SK-N-SH treated with all-trans-retinoic acid at 6 μM for 48 hours (cell line): ENCODE measurements at regions not wholly inside any gene's neighbourhood (a gene's known extent, or its start where the extent isn't known, plus 50 kb on each side); places are given as distances from the start of the nearest gene placed in this dataset.

ENCODE experiments used
- ATAC-seq: fragments of 200-7000 bp; cut with Tn5 transposase; 3 replicates; pipeline ENCODE4 v1.9.1; 2020; ENCODE audit warnings: mild to moderate bottlenecking, moderate library complexity
- ARNTL ChIP-seq: fragments of 450-650 bp; formaldehyde crosslinking; IDR thresholded peaks from 2 replicates; pipeline ENCODE4 v1.5.0; 2020; ENCODE audit warnings: low read depth, mild to moderate bottlenecking, moderate library complexity, borderline replicate concordance
- BACH2 ChIP-seq: fragments of 250-450 bp; sonication (Bioruptor Pico); IDR thresholded peaks from 2 replicates; pipeline ENCODE4 v1.9.0; 2021; ENCODE audit warnings: mild to moderate bottlenecking, borderline replicate concordance
- CSDC2 ChIP-seq: fragments of 250-450 bp; sonication (Bioruptor Pico); IDR thresholded peaks from 2 replicates; pipeline ENCODE4 v1.5.0; 2020; ENCODE audit warnings: mild to moderate bottlenecking, moderate library complexity
- ESRRG ChIP-seq: fragments of 250-450 bp; sonication (Bioruptor Pico); IDR thresholded peaks from 2 replicates; pipeline ENCODE4 v1.6.1; 2021; ENCODE audit warnings: mild to moderate bottlenecking
- GLIS3 ChIP-seq: fragments of 250-450 bp; sonication (Bioruptor Pico); IDR thresholded peaks from 2 replicates; pipeline ENCODE4 v1.5.0; 2020; ENCODE audit warnings: mild to moderate bottlenecking, moderate library complexity
- ISL1 ChIP-seq: fragments of 250-450 bp; sonication (Bioruptor Pico); IDR thresholded peaks from 2 replicates; pipeline ENCODE4 v2.1.2; 2022; ENCODE audit warnings: mild to moderate bottlenecking, moderate library complexity
- OSR1 ChIP-seq: fragments of 250-450 bp; sonication (Bioruptor Pico); IDR thresholded peaks from 2 replicates; pipeline ENCODE4 v1.8.0; 2022; ENCODE audit warnings: moderate library complexity, mild to moderate bottlenecking, inconsistent platforms
- PPARA ChIP-seq: fragments of 250-450 bp; sonication (Bioruptor Pico); IDR thresholded peaks from 2 replicates; pipeline ENCODE4 v1.5.0; 2020; ENCODE audit warnings: mild to moderate bottlenecking, borderline replicate concordance
- RARB ChIP-seq: fragments of 250-450 bp; sonication (Bioruptor Pico); IDR thresholded peaks from 2 replicates; pipeline ENCODE4 v1.8.0; 2021; ENCODE audit warnings: mild to moderate bottlenecking, moderate library complexity
- SNAI2 ChIP-seq: fragments of 250-450 bp; sonication (Bioruptor Pico); IDR thresholded peaks from 2 replicates; pipeline ENCODE4 v1.5.0; 2020; ENCODE audit warnings: mild to moderate bottlenecking, moderate library complexity
- TOX ChIP-seq: fragments of 250-450 bp; sonication (Bioruptor Pico); IDR thresholded peaks from 2 replicates; pipeline ENCODE4 v1.8.0; 2021; ENCODE audit warnings: mild to moderate bottlenecking, moderate library complexity, borderline replicate concordance
- ZC3H10 ChIP-seq: fragments of 250-450 bp; sonication (Bioruptor Pico); IDR thresholded peaks from 2 replicates; pipeline ENCODE4 v1.5.1; 2021; ENCODE audit warnings: mild to moderate bottlenecking, moderate library complexity
- ZFP3 ChIP-seq: fragments of 250-450 bp; sonication (Bioruptor Pico); IDR thresholded peaks from 2 replicates; pipeline ENCODE4 v1.5.0; 2020; ENCODE audit warnings: mild to moderate bottlenecking, moderate library complexity
- ZFP30 ChIP-seq: fragments of 450-650 bp; formaldehyde crosslinking; IDR thresholded peaks from 2 replicates; pipeline ENCODE4 v1.5.0; 2022; ENCODE audit warnings: mild to moderate bottlenecking, moderate library complexity
- ZNF565 ChIP-seq: fragments of 450-650 bp; formaldehyde crosslinking; conservative IDR thresholded peaks from 2 replicates; pipeline ENCODE4 v1.5.0; 2020; ENCODE audit warnings: low read depth, mild to moderate bottlenecking, moderate library complexity
- ZNF70 ChIP-seq: fragments of 450-650 bp; formaldehyde crosslinking; IDR thresholded peaks from 2 replicates; pipeline ENCODE4 v1.5.0; 2020; ENCODE audit warnings: mild to moderate bottlenecking, moderate library complexity
- ZNF8 ChIP-seq: fragments of 450-650 bp; formaldehyde crosslinking; IDR thresholded peaks from 2 replicates; pipeline ENCODE4 v1.5.0; 2020; ENCODE audit warnings: mild to moderate bottlenecking, moderate library complexity
- TF ChIP-seq, protein P1 (sequence below): fragments of 250-450 bp; sonication (Bioruptor Pico); IDR thresholded peaks from 2 replicates; pipeline ENCODE4 v1.8.0; 2021; ENCODE audit warnings: low read depth, mild to moderate bottlenecking, moderate library complexity, borderline replicate concordance
- TF ChIP-seq, protein P2 (sequence below): fragments of 250-450 bp; sonication (Bioruptor Pico); IDR thresholded peaks from 2 replicates; pipeline ENCODE4 v1.5.1; 2020; ENCODE audit warnings: low read depth, mild to moderate bottlenecking, moderate library complexity
- TF ChIP-seq, protein P3 (sequence below): fragments of 250-450 bp; sonication (Bioruptor Pico); IDR thresholded peaks from 2 replicates; pipeline ENCODE4 v1.5.0; 2020; ENCODE audit warnings: mild to moderate bottlenecking, moderate library complexity
- TF ChIP-seq, protein P4 (sequence below): fragments of 250-450 bp; sonication (Bioruptor Pico); IDR thresholded peaks from 2 replicates; pipeline ENCODE4 v1.5.1; 2021; ENCODE audit warnings: mild to moderate bottlenecking, moderate library complexity
- TF ChIP-seq, protein P5 (sequence below): fragments of 250-450 bp; sonication (Bioruptor Pico); IDR thresholded peaks from 2 replicates; pipeline ENCODE4 v1.8.0; 2020; ENCODE audit warnings: mild to moderate bottlenecking, moderate library complexity, borderline replicate concordance

DNA sequence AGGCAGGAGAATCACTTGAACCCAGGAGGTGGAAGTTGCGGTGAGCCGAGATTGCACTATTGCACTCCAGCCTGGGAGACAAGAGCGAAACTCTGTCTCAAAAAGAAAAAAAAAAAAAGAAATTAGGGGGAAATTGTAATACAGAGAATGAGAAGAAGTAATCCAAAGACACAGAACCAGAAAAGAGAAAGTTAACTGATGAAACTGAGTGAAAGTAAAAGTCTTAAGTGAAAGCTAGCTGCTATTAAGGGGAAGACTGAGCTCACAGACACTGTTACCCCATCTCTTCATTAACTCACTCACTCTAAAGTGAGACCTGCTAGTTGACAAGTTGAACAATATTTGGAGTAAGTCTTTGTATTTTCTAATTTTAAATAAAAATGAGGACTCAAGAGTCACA lies 763.0 kb upstream of the PCDH10 start:
- TF ChIP-seq ARNTL (CRISPR knock-in tag) (no peak), GLIS3 (CRISPR knock-in tag) (no peak), ZNF565 (CRISPR knock-in tag) (no peak), ISL1 (CRISPR knock-in tag) (no peak), CSDC2 (CRISPR knock-in tag) (no peak), BACH2 (no peak), PPARA (CRISPR knock-in tag) (no peak), ZC3H10 (CRISPR knock-in tag) (no peak)
- TF ChIP-seq, protein P1, sequence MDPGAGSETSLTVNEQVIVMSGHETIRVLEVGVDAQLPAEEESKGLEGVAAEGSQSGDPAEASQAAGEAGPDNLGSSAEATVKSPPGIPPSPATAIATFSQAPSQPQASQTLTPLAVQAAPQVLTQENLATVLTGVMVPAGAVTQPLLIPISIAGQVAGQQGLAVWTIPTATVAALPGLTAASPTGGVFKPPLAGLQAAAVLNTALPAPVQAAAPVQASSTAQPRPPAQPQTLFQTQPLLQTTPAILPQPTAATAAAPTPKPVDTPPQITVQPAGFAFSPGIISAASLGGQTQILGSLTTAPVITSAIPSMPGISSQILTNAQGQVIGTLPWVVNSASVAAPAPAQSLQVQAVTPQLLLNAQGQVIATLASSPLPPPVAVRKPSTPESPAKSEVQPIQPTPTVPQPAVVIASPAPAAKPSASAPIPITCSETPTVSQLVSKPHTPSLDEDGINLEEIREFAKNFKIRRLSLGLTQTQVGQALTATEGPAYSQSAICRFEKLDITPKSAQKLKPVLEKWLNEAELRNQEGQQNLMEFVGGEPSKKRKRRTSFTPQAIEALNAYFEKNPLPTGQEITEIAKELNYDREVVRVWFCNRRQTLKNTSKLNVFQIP = no peak
- TF ChIP-seq, protein P2, sequence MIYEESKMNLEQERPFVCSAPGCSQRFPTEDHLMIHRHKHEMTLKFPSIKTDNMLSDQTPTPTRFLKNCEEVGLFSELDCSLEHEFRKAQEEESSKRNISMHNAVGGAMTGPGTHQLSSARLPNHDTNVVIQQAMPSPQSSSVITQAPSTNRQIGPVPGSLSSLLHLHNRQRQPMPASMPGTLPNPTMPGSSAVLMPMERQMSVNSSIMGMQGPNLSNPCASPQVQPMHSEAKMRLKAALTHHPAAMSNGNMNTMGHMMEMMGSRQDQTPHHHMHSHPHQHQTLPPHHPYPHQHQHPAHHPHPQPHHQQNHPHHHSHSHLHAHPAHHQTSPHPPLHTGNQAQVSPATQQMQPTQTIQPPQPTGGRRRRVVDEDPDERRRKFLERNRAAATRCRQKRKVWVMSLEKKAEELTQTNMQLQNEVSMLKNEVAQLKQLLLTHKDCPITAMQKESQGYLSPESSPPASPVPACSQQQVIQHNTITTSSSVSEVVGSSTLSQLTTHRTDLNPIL (CRISPR knock-in tag) = no peak
- TF ChIP-seq, protein P3, sequence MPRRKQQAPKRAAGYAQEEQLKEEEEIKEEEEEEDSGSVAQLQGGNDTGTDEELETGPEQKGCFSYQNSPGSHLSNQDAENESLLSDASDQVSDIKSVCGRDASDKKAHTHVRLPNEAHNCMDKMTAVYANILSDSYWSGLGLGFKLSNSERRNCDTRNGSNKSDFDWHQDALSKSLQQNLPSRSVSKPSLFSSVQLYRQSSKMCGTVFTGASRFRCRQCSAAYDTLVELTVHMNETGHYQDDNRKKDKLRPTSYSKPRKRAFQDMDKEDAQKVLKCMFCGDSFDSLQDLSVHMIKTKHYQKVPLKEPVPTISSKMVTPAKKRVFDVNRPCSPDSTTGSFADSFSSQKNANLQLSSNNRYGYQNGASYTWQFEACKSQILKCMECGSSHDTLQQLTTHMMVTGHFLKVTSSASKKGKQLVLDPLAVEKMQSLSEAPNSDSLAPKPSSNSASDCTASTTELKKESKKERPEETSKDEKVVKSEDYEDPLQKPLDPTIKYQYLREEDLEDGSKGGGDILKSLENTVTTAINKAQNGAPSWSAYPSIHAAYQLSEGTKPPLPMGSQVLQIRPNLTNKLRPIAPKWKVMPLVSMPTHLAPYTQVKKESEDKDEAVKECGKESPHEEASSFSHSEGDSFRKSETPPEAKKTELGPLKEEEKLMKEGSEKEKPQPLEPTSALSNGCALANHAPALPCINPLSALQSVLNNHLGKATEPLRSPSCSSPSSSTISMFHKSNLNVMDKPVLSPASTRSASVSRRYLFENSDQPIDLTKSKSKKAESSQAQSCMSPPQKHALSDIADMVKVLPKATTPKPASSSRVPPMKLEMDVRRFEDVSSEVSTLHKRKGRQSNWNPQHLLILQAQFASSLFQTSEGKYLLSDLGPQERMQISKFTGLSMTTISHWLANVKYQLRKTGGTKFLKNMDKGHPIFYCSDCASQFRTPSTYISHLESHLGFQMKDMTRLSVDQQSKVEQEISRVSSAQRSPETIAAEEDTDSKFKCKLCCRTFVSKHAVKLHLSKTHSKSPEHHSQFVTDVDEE (CRISPR knock-in tag) = no peak
- TF ChIP-seq, all 23 proteins: peak for 0
- ATAC-seq = no peak

DNA sequence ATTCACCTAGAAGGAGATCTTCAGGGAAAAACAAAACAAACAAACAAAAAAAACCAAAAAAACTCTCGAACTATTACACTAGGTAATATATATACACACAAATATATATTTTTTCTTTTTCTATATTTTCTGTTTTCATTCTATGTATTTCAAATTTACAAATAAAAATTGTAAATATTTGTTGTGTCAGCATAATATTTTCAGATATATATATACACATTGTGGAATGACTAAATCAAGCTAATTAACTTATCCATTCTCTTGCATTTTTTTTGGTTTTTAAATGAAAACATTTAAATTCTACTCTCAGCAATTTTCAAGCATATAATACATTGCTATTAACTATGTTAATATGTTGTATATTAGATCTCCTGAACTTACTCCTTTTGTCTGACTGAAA lies 762.0 kb upstream of the PCDH10 start:
- ATAC-seq = no peak
- TF ChIP-seq ZNF8 (CRISPR knock-in tag) (no peak), ZNF565 (CRISPR knock-in tag) (no peak), TOX (CRISPR knock-in tag) (no peak), ZFP30 (CRISPR knock-in tag) (no peak), ZNF70 (CRISPR knock-in tag) (no peak), OSR1 (CRISPR knock-in tag) (no peak), RARB (CRISPR knock-in tag) (no peak), SNAI2 (CRISPR knock-in tag) (no peak), GLIS3 (CRISPR knock-in tag) (no peak), ZC3H10 (CRISPR knock-in tag) (no peak), CSDC2 (CRISPR knock-in tag) (no peak), BACH2 (no peak), ZFP3 (CRISPR knock-in tag) (no peak), ESRRG (CRISPR knock-in tag) (no peak), ISL1 (CRISPR knock-in tag) (no peak), PPARA (CRISPR knock-in tag) (no peak)
- TF ChIP-seq, protein P4, sequence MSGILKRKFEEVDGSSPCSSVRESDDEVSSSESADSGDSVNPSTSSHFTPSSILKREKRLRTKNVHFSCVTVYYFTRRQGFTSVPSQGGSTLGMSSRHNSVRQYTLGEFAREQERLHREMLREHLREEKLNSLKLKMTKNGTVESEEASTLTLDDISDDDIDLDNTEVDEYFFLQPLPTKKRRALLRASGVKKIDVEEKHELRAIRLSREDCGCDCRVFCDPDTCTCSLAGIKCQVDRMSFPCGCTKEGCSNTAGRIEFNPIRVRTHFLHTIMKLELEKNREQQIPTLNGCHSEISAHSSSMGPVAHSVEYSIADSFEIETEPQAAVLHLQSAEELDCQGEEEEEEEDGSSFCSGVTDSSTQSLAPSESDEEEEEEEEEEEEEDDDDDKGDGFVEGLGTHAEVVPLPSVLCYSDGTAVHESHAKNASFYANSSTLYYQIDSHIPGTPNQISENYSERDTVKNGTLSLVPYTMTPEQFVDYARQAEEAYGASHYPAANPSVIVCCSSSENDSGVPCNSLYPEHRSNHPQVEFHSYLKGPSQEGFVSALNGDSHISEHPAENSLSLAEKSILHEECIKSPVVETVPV = no peak
- TF ChIP-seq, protein P5, sequence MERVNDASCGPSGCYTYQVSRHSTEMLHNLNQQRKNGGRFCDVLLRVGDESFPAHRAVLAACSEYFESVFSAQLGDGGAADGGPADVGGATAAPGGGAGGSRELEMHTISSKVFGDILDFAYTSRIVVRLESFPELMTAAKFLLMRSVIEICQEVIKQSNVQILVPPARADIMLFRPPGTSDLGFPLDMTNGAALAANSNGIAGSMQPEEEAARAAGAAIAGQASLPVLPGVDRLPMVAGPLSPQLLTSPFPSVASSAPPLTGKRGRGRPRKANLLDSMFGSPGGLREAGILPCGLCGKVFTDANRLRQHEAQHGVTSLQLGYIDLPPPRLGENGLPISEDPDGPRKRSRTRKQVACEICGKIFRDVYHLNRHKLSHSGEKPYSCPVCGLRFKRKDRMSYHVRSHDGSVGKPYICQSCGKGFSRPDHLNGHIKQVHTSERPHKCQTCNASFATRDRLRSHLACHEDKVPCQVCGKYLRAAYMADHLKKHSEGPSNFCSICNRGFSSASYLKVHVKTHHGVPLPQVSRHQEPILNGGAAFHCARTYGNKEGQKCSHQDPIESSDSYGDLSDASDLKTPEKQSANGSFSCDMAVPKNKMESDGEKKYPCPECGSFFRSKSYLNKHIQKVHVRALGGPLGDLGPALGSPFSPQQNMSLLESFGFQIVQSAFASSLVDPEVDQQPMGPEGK = no peak
- TF ChIP-seq, protein P3 (CRISPR knock-in tag) = no peak
